SK-N-MC (cell line): ENCODE measurements at regions not wholly inside any gene's neighbourhood (a gene's known extent, or its start where the extent isn't known, plus 50 kb on each side); places are given as distances from the start of the nearest gene placed in this dataset.

Experiments used
- EZH2 ChIP-seq: fragments of 200-600 bp; sonication (generic); IDR thresholded peaks from one replicate; pipeline ENCODE4 v1.6.1; 2017; ENCODE audit warnings: antibody characterized with exemption
- FOXP2 ChIP-seq: optimal IDR thresholded peaks from 2 replicates; pipeline ENCODE3; 2011; ENCODE audit warnings: mild to moderate bottlenecking, moderate library complexity; ENCODE audit not compliant: insufficient read depth; ENCODE audit errors: extremely low read length, control extremely low read depth
- POLR2AphosphoS5 ChIP-seq: IDR thresholded peaks from 2 replicates; pipeline ENCODE4 v1.6.1; 2012; ENCODE audit warnings: mild to moderate bottlenecking, low read depth, low read length, borderline replicate concordance

- TF ChIP-seq EZH2 (no peak), POLR2AphosphoS5 (no peak), FOXP2 (no peak)
Measured at GRCh38 chr12:132379996-132380395, 50.6 kb upstream of the GALNT9 start.
